Stimulated activated CD4-positive, alpha-beta T cell treated with anti-CD3 and anti-CD28 coated beads, TNF-alpha, amount 100 ng/mL, for 48 hours (primary cell): ENCODE measurements at regions not wholly inside any gene's neighbourhood (a gene's known extent, or its start where the extent isn't known, plus 50 kb on each side); places are given as distances from the start of the nearest gene placed in this dataset.

Experiments
- DNase-seq, 3 donors: peaks; one replicate each; pipeline ENCODE4 v3.0.0-alpha.2; 2020; ENCODE audit warnings: low read depth in 3 of 3

- DNase-seq: no peak
Observed at GRCh38 chr5:61263561-61264272, 68.3 kb upstream of the ZSWIM6 start.

DNA sequence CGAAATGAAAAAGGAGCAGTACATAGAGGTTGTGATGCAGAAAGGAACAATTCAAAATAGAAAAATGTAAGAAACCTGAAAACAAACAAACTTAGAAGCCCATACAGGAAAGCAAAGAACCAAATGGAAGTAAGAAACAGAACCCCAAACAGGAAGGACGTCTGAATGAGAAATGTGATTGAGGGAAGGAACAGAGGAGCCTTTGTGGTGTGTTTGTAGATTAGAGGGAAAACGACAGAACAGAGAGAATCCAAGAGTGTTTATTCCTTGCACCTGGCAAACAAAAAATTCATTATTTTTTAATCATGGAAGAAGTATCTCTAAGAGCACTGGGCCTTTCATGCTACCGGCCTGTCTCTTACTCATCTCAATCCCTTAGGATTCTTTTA is 67.8 kb upstream of the ZSWIM6 start:
- no peak for DNase-seq

- DNase-seq: no peak
Observed at GRCh38 chr5:61267116-61267515, 64.9 kb upstream of the ZSWIM6 start.

GRCh38 chr5:61268871-61269270 is 63.2 kb upstream of the ZSWIM6 start:
- DNase-seq: no peak

DNA sequence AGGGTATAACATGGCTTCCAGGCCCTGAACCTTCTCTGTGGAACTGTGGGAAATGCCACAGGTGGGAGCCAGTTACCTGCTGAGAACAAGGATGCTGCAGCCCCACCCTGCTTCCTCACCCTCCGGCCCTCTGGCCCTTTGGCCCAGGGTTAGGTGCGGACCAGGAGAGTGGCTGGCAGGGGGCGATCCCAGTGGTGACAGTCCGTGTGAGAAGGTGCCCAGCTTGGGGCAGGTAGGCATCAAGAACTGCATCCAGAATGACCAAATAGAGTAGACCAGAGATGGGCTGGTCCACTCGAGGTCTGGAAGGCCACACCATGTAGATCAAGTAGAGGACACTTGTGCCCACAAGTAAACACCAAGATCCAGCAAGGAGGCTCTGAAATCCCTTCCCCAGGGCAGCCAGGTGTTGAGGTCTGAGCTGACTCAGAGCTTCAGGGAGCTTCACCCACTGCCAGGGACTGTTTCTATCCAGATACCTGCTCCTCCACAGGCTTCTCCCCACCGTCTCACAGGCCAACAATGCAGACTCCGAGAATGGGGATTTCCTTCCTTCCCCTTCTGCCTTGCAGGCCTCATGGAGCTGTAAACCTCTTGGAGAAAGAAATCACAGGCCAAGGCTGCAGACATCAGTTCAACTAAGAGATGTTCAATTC is 61.4 kb upstream of the ZSWIM6 start:
- no peak for DNase-seq

- no peak for DNase-seq
Observed at GRCh38 chr5:61272688-61273087, 59.4 kb upstream of the ZSWIM6 start.

DNA sequence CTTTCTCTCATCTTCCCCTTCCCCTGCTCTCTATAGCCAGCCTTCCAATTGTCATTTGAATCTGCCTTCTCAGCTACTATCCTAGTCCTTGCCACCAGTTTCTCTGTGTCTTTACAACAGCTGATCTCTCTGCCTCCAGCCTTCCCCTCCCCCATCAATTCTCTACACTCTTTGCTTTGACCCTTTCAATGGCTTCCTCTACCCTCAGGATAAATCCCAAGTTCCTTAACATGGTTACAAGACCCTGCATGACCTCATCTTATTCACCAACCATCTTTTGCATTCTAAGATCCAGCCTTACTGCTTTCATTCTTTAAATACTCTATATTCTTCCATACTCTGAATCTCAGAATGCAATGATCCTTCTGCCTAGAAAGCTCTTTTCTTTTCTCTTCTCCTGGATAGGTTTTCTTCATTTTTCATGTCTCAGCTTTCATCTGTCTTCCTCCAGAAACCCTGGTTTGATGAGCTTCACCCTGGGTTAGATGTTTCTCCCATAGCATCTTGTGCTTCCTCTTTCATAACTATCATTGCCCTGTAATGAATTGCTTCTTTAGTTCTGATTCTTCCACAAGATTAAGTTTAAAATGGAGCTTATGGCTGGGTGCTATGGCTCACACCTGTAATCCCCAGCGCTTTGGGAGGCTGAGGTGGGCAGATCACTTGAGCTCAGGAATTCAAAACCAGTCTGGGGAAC is 58.6 kb upstream of the ZSWIM6 start:
- no peak for DNase-seq

GRCh38 chr5:61274511-61274911 is 57.5 kb upstream of the ZSWIM6 start:
- no peak for DNase-seq

GRCh38 chr5:61275841-61276240 is 56.2 kb upstream of the ZSWIM6 start:
- peak in 1 of 3 donors; percentile 19 for DNase-seq

DNA sequence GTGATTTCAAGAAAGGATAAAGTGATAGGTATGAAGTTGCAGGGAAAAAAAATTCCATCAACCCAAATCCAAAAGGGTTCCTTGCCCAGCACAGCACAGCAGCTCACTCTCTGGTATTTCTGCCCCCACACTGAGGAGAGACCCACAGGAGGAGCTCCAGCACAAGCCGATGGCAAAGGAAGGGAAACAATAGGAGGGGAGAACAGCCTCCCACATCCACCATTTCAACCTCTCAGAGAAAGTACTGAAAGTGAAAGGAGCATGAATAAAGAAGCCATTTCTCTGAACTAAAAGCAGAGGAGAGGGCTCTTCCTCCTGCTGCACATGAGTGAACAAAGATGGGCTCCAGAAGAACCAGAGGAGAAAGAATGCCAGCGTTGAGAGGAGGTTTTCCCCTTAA is 54.9 kb upstream of the ZSWIM6 start:
- DNase-seq: no peak

GRCh38 chr5:61277781-61278180 is 54.3 kb upstream of the ZSWIM6 start:
- no peak for DNase-seq

DNA sequence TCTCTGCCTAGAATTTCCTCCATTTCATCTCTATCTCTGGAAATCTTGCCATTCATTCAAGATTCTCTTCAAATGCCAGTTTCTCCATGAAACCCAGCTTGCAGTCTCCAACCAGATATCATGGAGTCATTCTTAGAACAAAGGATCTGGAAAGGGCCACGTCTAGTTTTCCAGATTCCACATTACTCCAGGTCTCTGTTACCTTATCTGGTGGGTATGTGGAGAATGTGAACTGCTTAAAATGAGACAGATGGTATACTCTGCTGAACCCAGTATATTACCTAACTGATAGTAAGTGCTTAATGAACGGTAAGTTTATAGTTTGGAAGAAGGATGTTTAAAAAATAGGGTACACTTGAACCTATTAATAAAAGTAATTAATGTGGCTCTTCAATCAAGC is 52.3 kb upstream of the ZSWIM6 start:
- no peak for DNase-seq

- peak in 1 of 3 donors; percentile 31 for DNase-seq
Observed at GRCh38 chr5:61280205-61280604, 51.9 kb upstream of the ZSWIM6 start.

DNA sequence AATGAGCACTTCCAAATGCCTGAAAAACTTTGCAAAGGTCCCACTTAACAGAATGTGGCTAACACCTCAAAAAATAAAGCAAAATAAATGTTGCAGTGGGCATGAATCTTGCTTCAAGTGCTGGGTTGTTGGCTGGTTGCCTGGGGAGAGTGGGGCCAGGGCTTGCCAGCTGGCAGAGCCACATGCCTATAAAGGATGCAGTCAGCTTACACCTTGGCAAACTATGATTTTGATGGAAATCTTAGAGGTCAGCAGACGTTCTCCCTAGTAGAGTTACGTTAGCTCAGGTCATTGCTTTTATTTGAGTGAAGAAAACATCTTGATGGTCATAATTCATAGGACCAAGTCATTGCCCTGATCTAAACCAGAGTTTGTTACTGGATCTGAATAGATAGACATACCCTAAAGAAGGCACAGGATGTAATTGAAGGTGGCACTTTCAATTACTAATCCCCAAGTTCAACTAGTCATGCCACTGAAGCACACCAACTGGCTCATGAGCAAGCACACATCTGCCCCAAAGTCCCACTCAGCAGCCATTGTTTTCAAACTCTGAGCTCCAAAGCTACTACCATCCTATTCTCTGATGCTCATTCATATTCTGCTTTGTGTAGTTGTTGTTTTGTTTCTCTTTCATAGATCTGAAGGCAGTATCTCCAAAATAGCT is 51.2 kb upstream of the ZSWIM6 start:
- peak in 1 of 3 donors; percentile 17 for DNase-seq

GRCh38 chr5:61281686-61282085 is 50.4 kb upstream of the ZSWIM6 start:
- DNase-seq: no peak
